ENCODE measurements at regions not wholly inside any gene's neighbourhood (a gene's known extent, or its start where the extent isn't known, plus 50 kb on each side); places are given as distances from the start of the nearest gene placed in this dataset.
"Not testable (repeated sequence)": the region's sequence is repeated elsewhere in the genome, so short reads cannot be mapped to it uniquely, and the experiment has no call there.

DNA sequence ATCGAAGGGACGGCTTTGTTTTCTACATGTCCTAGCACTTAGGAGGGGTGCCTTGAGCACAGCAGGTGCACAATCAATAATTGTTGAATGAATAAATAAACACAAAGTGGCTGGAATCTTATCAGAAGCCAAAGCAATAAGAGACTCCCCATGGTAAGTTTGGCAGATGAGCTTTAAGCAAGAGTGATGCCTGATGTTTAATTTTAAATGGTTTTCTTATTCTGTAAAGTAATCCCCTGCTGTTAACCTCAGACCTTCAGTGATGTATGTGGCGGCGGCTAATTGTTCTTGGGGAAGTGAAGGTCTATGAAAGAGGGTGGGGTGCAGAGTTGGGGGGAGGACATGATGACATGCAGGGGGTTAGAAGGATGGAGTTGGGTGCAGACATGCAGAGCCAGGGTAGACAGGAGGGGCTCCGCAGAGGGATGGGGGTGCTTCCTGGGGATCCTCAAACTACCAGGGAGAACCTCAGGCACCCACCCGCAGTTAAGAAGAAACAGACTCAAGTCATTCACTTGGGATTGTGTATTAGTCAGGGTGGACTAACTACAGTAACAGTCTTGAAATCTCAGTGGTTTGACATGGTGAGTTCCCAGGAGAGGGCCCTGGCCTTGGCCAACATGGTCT lies 65.7 kb upstream of the SHB start:
- ATAC-seq (no peak), DNase-seq (ENCODE audit: low spot score) (no peak)

DNA sequence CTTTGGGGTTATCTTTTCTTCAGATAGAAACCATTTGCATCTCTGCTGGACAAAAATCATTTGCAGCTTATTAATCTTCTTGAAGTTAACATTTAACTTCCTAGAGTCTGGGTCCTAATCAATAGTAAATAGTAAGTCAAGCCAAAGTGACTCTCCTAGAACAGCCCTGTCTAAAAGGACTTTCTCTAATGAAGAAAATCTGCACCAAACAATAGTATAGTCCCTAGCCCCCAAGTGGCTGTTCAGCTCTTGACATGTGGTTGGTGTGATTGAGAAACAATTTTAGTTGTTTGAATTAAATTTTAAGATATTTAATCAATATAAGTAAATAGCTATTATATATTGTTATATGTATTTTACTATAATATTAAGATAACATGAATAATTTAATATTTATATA lies 64.6 kb upstream of the SHB start:
- DNase-seq (ENCODE audit: low spot score): no peak

DNA sequence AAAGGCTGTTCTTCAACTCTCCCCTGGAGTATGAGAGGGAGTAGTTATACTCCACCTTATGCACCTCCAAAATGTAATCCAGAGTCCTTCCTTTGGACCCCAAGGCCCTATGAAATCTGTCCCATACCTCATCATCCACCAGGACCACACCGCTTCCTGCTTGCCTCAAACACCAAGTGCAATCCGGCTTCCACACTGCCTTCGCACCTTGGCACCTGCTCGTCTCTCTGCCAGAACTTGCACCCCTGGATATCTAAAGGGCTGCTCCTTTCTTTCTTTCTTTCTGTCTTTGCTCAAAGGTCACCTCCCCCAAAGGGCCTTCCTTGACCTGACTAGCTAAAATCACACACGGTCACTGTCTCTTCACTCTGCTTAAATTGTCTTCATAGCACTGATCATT lies 63.9 kb upstream of the SHB start:
- no peak for ATAC-seq
- DNase-seq (ENCODE audit: low spot score): no peak

More for the DNA sequence above, 64.6 kb upstream of the SHB start:
- ATAC-seq: no peak

DNA sequence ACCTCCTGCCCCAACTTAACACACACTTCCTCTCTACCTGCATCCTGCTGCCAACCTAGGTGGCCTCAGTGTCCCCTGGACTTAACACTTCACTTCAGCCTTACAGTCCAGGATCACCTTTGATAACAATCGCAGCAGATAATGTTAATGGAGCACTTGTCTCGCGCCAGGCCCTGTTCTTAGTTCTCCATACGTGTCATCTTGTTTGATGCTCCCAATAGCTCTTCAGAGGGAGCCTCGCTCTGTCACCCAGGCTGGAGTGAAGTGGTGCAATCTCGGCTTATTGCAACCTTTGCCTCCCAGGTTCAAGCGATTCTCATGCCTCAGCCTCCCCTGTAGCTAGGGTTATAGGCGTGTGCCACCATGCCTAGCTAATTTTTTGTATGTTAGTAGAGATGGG lies 62.7 kb upstream of the SHB start:
- no peak for ATAC-seq
- DNase-seq (ENCODE audit: low spot score): no peak

DNA sequence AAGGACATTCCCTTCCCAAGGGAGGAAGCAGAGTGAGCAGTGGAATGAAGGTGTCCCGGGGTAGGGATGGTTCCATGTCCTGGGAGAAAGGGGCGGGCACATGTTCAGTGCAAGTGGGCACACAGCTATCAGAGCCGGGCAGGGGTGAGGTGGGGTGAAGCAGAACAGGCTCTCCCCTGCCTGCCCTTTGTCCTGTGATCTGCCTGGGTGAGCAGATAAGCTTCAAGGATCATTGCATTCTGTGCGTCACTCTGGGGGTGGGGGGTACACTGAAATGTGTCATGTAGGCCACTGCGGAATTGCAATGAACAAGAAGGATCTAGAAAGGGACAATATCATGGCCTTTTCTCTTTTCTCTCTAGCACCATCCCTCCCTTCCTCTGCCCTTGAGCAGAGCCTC lies 61.7 kb upstream of the SHB start:
- ATAC-seq (no peak), DNase-seq (ENCODE audit: low spot score) (no peak)

DNA sequence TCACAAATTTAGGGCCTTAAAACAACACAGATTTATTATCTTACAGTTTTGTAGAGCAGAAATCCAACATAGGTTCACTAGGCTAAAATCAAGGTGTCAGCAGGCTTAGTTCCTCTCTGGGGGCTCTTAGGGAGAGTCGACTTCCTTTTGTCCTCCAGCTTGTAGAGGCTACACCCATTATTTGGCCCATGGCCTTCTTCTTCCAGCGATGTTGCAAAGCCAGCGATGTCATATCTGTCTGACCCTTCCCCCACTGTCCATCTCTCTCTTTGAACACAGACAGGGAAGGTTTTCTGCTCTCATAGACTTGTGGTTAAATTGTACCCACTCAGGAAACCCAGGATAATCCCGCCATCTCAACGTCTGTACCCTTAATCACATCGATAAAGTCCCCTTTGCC lies 60.3 kb upstream of the SHB start:
- no peak for DNase-seq (ENCODE audit: low spot score)

DNA sequence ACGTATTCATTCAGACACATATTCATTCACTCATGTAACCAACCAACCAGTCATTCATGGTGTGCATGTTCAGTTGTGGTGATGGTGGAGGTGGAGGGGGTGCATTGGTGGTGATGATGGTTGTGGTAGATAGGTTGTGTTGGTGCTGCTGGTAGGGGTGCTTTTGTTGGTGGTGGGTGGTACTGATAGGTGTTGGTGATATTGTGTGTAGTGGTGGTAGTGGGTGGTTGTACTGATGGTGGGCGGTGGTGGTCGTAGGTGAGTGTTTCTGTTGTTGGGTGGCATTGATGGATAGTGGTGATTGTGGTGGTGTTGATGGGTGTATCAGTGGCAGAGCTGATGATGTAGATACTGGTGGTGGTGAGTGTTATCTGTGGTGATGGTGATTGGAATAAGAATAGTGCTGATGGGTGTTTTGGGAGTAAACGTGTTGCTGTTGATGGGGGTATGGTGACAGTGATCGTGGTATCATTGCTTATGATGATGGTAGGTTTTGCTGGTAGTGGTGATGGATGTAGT lies 59.8 kb upstream of the SHB start:
- ATAC-seq: no peak
- no peak for DNase-seq (ENCODE audit: low spot score)

More for the DNA sequence above, 60.3 kb upstream of the SHB start:
- ATAC-seq: peak; percentile 50

DNA sequence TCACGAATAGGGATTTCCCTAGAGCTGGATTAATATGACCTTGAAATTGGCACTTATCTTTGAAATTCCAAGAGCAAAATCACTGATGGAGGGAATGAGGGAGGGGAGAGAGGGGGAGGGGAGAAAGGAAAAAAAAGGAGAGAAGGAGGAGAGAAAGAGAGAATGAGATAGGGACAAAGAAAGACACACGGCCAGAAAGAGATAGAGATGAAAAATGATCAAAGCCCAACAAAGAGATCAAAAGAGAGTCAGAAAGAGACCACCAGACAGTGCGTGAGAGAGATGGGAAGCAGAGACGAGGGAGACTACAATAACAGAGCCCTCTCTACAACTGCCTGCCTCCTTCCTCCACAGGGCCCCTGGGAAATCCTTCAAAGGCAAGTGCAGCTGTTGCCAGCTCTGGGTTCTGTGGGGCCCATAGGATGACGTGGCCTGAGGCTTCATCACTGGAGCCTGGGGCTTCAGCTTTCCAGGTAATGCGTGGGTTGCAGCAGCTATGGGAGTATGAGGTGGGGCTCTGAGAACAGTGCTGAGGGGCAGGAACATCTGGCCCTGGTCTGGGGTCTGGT lies 58.3 kb upstream of the SHB start:
- no peak for ATAC-seq
- DNase-seq (ENCODE audit: low spot score): no peak

DNA sequence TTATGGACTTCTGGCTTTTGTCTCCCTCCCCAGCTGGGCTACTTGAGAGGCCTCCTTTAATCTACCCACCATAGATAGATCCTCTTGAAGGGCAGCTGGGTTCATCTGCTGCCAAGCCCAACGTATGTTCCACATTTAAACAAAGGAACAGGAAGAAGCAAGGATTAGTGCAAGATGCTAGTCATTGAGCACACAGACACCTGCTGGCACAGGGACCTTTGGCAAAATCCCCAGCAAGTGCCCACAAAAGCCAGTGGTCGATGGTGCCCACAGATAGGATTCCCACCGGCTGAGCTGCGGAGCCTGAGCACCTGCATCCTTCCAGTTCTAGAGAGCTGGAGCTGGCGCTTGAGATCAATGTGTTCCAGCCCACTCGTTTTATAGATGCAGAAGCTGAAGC lies 57.7 kb upstream of the SHB start:
- ATAC-seq: no peak
- no peak for DNase-seq (ENCODE audit: low spot score)

DNA sequence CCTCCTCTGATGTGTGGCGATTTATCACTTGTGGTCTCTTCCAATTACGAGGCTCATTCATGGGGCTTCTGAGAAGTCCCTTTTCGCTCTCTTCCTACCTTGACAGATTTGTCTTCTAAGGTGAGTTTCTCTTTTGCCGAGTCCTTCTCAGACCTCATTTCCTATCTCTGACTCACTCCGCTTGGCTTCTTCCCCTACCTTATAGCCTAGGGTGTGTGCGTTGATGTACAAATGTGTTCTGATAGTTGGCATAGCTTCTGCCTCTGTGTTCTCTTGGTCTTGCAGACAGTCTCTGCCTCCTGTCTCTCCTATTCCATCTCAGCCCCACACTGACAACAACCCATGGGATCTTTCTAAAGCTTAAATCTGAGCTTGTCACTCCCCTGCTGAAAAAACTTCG lies 56.9 kb upstream of the SHB start:
- no peak for DNase-seq (ENCODE audit: low spot score)
- ATAC-seq: no peak

DNA sequence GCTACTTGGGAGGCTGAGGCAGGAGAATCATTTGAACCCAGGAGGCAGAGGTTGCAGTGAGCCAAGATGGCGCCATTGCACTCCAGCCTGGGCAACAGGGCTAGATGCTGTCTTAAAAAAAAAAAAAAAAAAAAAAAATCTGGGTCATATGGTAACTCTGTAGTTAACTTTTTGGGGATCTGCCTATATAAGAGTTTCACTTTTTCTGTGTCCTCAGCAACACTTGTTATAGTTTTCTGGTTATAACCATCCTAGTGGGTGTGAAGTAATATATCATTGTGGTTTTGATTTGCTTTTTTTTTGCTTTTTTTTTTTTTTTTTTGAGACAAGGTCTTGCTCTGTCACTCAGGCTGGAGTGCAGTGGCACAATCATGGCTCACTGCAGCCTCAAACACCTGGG lies 54.3 kb upstream of the SHB start:
- DNase-seq (ENCODE audit: low spot score); ATAC-seq: not testable (repeated sequence)

DNA sequence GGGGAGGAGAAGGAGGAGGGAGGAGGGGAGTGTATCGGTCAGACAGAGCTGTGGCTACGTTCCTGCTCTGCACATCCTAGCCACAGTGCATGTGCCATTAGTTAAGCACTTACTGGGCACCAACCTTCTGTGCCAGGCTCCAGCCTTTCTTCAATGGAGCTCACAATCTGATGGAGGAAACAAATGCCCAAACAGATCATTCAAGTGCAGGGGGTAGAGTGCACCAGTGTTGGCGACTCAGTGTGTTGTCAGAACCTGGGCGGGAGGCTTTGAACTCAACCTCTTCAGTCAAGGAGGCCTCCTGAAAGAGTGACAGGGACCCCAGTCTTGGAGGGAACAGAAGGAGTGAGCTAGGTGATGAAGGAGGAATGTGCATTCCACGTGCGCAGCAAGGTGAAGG lies 51.9 kb upstream of the SHB start:
- DNase-seq (ENCODE audit: low spot score) (peak; percentile 15), ATAC-seq (no peak)

DNA sequence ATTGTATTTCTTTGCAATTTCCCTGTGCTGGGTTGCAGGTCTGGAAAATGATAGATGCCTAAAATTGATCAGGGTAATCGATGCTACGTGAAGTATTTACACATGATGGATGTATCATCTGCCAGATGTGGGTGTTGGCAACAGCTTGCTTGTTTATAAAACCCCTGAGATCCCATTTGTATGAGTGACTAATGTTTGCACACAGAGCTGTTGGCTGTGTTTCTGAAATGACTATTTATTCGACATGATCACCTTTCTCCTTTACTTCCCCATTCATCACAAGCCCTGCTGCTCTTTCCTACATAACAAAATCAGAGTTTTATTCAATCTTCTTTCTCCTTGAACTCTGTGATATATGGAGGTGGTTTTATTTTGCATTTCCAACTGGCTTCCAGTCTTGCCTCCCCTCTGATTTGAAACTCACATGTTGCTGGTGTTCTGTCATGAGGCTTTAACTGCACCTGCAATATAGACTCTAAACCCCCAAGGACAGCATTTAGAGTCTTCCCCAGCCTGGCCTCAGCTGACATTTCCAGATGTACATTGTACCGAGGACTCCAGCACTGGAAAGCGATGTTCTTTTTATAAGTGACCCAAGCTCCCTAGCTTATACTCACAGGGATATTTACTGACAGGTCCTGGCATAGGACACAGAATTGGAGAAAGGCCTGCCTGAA lies 50.7 kb upstream of the SHB start:
- ATAC-seq (no peak), DNase-seq (ENCODE audit: low spot score) (peak; percentile 1)

DNA sequence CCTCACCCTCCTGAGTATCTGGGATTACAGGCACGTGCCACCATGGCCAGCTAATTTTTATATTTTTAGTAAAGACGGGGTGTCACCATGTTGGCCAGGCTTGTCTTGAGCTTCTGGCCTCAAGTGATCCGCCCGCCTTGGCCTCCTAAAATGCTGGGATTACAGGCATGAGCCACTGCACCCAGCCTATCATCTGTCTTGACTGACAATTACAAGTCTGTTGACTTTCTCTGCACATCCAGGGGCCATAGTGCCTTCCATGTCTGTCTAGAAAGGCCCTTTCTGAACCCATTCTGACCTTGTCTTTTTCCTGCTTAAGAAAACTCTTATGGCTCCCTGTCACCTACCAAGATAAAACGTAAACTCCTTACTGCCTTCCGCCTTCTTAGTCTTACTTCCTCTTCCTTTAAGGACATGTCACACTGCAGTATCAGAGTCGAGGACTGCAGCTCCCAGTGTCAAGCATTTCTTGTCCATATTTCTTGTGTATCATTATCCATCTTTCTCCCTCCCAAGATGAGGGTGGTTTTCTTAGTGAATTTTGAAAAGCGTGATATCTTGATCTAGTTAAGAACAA lies 49.9 kb upstream of the SHB start:
- ATAC-seq: no peak
- no peak for DNase-seq (ENCODE audit: low spot score)

Data from left lobe of liver (tissue), 2 donors.